ENCODE measurements at regions not wholly inside any gene's neighbourhood (a gene's known extent, or its start where the extent isn't known, plus 50 kb on each side); places are given as distances from the start of the nearest gene placed in this dataset.

GRCh38 chr4:100574607-100575006 is 56.8 kb upstream of the EMCN start:
- TF ChIP-seq, protein P1, sequence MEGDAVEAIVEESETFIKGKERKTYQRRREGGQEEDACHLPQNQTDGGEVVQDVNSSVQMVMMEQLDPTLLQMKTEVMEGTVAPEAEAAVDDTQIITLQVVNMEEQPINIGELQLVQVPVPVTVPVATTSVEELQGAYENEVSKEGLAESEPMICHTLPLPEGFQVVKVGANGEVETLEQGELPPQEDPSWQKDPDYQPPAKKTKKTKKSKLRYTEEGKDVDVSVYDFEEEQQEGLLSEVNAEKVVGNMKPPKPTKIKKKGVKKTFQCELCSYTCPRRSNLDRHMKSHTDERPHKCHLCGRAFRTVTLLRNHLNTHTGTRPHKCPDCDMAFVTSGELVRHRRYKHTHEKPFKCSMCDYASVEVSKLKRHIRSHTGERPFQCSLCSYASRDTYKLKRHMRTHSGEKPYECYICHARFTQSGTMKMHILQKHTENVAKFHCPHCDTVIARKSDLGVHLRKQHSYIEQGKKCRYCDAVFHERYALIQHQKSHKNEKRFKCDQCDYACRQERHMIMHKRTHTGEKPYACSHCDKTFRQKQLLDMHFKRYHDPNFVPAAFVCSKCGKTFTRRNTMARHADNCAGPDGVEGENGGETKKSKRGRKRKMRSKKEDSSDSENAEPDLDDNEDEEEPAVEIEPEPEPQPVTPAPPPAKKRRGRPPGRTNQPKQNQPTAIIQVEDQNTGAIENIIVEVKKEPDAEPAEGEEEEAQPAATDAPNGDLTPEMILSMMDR (IDR thresholded peaks at IDR 0.05): no peak
- TF ChIP-seq SMAD4 (CRISPR knock-in tag; IDR thresholded peaks at IDR 0.05) (no peak), NFE2L1 (CRISPR knock-in tag; IDR thresholded peaks at IDR 0.05) (no peak), CREB1 (CRISPR knock-in tag; IDR thresholded peaks at IDR 0.05) (no peak), USF1 (CRISPR knock-in tag; IDR thresholded peaks at IDR 0.05) (no peak), IRF2 (CRISPR knock-in tag; IDR thresholded peaks at IDR 0.05; ENCODE audit: borderline replicate concordance, low read depth) (no peak), ZNF121 (CRISPR knock-in tag; IDR thresholded peaks at IDR 0.05) (no peak), KAT7 (CRISPR knock-in tag; IDR thresholded peaks at IDR 0.05; ENCODE audit: borderline replicate concordance) (no peak)
- TF ChIP-seq, protein P2, sequence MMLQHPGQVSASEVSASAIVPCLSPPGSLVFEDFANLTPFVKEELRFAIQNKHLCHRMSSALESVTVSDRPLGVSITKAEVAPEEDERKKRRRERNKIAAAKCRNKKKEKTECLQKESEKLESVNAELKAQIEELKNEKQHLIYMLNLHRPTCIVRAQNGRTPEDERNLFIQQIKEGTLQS (CRISPR knock-in tag; conservative IDR thresholded peaks at IDR 0.05): no peak
- TF ChIP-seq, protein P3, sequence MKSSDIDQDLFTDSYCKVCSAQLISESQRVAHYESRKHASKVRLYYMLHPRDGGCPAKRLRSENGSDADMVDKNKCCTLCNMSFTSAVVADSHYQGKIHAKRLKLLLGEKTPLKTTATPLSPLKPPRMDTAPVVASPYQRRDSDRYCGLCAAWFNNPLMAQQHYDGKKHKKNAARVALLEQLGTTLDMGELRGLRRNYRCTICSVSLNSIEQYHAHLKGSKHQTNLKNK (CRISPR knock-in tag; IDR thresholded peaks at IDR 0.05): no peak
